Islet precursor cell (in vitro differentiated cells): ENCODE measurements at regions not wholly inside any gene's neighbourhood (a gene's known extent, or its start where the extent isn't known, plus 50 kb on each side); places are given as distances from the start of the nearest gene placed in this dataset.

Experiments
- DNase-seq: peaks from one replicate; pipeline ENCODE4 v3.0.0-alpha.2; 2018

- DNase-seq = no peak
These were observed 264.7 kb upstream of the SLC14A2 start for GRCh38 chr18:45350404-45351156.

GRCh38 chr18:45352874-45353273, 262.4 kb upstream of the SLC14A2 start:
- DNase-seq = no peak

GRCh38 chr18:45353530-45353929, 261.7 kb upstream of the SLC14A2 start:
- no peak for DNase-seq

- DNase-seq = no peak
These were observed 259.2 kb upstream of the SLC14A2 start for GRCh38 chr18:45355944-45356520.

- DNase-seq = no peak
These were observed 257.4 kb upstream of the SLC14A2 start for GRCh38 chr18:45357686-45358470.

GRCh38 chr18:45359275-45360009, 255.8 kb upstream of the SLC14A2 start:
- peak; percentile 77 for DNase-seq

GRCh38 chr18:45361125-45361851, 254.0 kb upstream of the SLC14A2 start:
- DNase-seq = no peak

GRCh38 chr18:45363196-45363595, 252.1 kb upstream of the SLC14A2 start:
- no peak for DNase-seq

GRCh38 chr18:45365835-45366234, 249.4 kb upstream of the SLC14A2 start:
- DNase-seq = no peak

GRCh38 chr18:45370255-45371010, 244.8 kb upstream of the SLC14A2 start:
- DNase-seq = no peak

- no peak for DNase-seq
These were observed 241.9 kb upstream of the SLC14A2 start for GRCh38 chr18:45373286-45373880.

- DNase-seq = no peak
These were observed 241.0 kb upstream of the SLC14A2 start for GRCh38 chr18:45374236-45374635.

- no peak for DNase-seq
These were observed 240.2 kb upstream of the SLC14A2 start for GRCh38 chr18:45374878-45375630.

- no peak for DNase-seq
These were observed 239.1 kb upstream of the SLC14A2 start for GRCh38 chr18:45376193-45376592.

- DNase-seq = no peak
These were observed 237.0 kb upstream of the SLC14A2 start for GRCh38 chr18:45378308-45378707.

GRCh38 chr18:45378933-45379332, 236.3 kb upstream of the SLC14A2 start:
- no peak for DNase-seq

GRCh38 chr18:45379903-45380302, 235.4 kb upstream of the SLC14A2 start:
- no peak for DNase-seq

- DNase-seq = no peak
These were observed 234.0 kb upstream of the SLC14A2 start for GRCh38 chr18:45381282-45381681.

- DNase-seq = peak; percentile 57
These were observed 232.0 kb upstream of the SLC14A2 start for GRCh38 chr18:45383228-45383627.

GRCh38 chr18:45384137-45384961, 230.9 kb upstream of the SLC14A2 start:
- DNase-seq = peak; percentile 72
